Hematopoietic multipotent progenitor cell treated with erythropoietin and hydrocortisone succinate and interleukin-3 and kit ligand, for 15 days (in vitro differentiated cells): ENCODE measurements at regions not wholly inside any gene's neighbourhood (a gene's known extent, or its start where the extent isn't known, plus 50 kb on each side); places are given as distances from the start of the nearest gene placed in this dataset.
A peak's percentile ranks its signal among the peaks of the same experiment; 100 is the strongest.
"Not testable (repeated sequence)": the region's sequence is repeated elsewhere in the genome, so short reads cannot be mapped to it uniquely, and the experiment has no call there.

ENCODE experiments used
- DNase-seq: peaks from one replicate; pipeline ENCODE4 v3.0.0-alpha.2; 2015; ENCODE audit warnings: low spot score

GRCh38 chr2:31736695-31737454, 156.1 kb upstream of the SRD5A2 start:
- DNase-seq = no peak

- DNase-seq = no peak
Observed at GRCh38 chr2:31735716-31736115, 155.0 kb upstream of the SRD5A2 start.

DNA sequence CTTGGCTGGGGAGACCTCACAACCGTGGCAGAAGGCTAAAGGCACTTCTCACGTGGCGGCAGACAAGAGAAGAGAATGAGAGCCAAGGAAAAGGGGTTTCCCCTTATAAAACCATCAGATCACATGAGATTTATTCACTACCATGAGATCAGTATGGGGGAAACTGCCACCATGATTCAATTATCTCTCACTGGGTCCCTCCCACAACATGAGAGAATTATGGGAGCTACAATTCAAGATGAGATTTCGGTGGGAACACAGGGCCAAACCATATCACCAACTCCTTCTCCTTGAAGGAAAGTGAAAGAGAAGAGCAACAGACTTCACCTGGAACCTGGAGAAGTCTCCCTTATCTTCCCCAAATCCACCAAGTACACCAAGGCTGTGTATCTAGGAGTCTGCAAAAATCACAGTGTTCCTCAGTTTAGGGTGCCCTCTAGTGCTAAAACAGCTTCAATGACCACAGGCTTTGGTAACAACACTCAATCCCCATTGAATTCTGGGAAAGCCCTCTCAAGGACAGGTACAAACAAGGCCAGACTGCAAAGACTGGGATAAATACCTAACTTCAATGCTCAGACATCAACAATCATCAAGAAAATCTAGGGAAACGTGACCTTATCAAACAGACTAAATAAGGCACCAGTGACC, 148.8 kb upstream of the SRD5A2 start:
- DNase-seq = no peak

GRCh38 chr2:31729065-31729439, 148.3 kb upstream of the SRD5A2 start:
- DNase-seq = no peak

GRCh38 chr2:31728406-31729064, 147.8 kb upstream of the SRD5A2 start:
- DNase-seq = no peak

GRCh38 chr2:31726457-31726856, 145.7 kb upstream of the SRD5A2 start:
- DNase-seq = no peak

DNA sequence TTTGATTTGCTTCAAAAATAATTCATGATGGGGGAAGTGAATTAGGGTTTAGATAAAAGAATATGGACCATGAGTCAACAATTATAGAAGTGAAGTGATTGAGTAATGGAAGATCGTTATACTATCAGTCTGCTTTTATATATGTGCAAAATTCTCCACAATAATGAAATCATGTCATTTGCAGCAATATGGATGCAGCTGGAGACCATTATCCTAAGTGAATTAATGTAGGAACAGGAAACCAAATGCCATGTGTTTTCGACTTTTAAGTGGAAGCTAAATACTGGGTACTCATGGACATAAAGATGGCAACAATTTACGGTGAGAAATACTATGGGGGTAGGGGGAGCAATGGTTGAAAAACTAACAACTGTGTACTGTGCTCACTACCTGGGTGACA, 144.7 kb upstream of the SRD5A2 start:
- DNase-seq = no peak

- no peak for DNase-seq
Observed at GRCh38 chr2:31711737-31712136, 131.0 kb upstream of the SRD5A2 start.

GRCh38 chr2:31710121-31710520, 129.4 kb upstream of the SRD5A2 start:
- DNase-seq = no peak

DNA sequence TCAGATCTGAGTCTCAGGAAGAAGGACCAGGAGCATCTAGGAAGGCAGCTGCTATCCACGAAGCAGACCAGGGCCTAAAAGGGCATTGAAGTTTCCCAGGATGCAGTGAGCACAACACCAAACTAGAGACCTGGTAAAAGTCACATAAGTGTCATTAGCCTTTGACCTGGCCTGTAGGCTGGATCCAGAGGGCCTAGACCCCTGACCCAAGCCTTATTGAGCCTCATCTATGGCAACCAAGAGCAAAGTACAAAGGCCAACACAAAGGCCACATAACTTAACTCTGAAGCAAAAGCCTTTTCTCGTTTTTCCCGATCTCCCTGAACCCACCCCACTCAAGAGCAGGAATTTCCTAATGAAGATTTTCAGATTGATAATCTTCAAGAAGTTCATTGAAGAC, 127.3 kb upstream of the SRD5A2 start:
- DNase-seq = no peak

DNA sequence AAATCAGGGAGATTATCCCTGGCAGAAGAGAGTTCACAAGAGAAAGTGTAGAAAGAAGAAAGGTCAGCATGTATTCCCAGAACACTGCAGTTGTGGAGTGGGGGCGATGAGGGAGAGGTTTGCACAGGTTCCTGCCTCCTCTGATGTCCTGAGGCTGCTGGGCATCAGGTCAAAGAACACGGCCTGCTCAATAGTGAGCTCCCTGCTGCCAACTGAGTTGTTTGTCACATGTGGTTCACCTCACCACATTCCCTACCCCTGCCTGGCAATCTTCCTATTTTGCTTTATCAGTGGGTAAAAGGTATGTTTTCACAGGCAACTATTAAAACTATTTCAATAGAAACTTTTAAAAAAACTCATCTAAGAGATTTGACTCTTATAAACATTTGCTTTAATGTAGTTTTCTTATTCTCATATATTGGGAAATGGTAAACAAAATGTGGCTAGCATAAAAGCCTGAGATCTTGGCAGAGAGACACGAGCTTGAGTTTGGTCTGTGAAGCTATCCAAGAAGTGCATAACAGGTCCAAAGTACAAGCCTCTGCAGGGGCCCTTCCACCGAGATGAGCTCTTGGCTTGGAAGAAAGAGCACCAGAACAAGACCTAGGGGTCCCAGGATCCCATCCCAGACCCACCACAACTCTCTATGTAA, 123.9 kb upstream of the SRD5A2 start:
- DNase-seq = no peak

GRCh38 chr2:31703253-31703652, 122.5 kb upstream of the SRD5A2 start:
- DNase-seq = no peak

GRCh38 chr2:31698722-31699121, 118.0 kb upstream of the SRD5A2 start:
- peak; percentile 5 for DNase-seq

DNA sequence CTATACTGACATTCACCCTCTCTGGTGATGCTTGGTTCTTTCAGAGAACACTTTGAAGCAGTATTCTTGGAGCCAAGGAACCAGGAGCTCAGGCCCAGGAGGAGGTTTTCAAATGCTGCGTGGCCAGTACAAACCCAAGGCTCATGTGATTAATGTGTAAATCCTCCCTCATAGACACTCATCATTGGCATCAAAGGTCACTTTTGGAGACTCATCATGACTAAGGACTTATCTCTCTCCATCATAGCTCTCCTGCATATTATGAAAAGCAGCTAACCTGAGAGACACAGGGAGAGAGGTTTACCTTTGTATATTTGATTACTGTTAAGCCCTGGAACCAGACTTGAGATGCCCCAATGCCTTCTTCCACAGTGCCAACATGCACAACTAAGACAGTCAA, 115.3 kb upstream of the SRD5A2 start:
- DNase-seq = no peak

- DNase-seq = peak; percentile 34
Observed at GRCh38 chr2:31694444-31694843, 113.7 kb upstream of the SRD5A2 start.

- DNase-seq = no peak
Observed at GRCh38 chr2:31693882-31694281, 113.1 kb upstream of the SRD5A2 start.

DNA sequence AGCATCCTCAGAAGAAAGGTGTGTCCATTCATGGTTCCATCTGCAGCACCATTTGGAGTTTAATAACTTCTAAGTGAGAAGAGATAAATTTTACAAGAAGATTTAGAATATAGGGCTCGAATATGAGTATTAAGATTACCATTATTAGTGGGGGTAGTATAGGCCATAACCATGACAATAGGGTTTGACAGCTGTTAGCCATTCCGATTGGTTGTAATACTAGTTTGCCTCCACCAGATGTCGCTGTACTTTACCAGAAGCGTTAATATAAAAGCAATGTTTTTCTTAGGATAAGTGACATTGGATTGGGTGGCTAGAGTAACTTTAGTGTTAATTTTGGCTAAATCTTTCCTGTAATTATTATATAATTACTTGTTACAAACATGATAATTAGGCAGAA, 107.5 kb upstream of the SRD5A2 start:
- DNase-seq = peak; percentile 39

DNA sequence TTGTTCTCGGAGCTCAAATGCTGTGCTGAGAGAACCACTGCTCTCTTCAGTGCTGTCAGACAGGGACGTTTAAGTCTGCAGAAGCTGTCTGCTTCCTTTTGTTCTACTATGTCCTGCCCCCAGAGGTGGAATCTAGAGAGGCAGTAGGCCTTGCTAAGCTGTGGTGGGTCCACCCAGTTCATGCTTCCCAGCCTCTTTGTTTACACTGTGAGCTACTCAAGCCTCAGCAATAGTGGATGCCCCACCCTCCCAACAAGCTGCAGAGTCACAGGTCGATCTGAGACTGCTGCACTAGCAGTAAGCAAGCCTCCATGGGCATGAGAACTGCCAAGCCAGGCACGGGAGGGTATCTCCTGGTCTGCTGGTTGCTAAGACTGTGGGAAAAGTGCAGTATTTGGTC, 102.8 kb upstream of the SRD5A2 start:
- DNase-seq = not testable (repeated sequence)

GRCh38 chr2:31675485-31675901, 94.8 kb upstream of the SRD5A2 start:
- no peak for DNase-seq

- no peak for DNase-seq
Observed at GRCh38 chr2:31674446-31674845, 93.7 kb upstream of the SRD5A2 start.

- DNase-seq = no peak
Observed at GRCh38 chr2:31666878-31667277, 86.1 kb upstream of the SRD5A2 start.

DNA sequence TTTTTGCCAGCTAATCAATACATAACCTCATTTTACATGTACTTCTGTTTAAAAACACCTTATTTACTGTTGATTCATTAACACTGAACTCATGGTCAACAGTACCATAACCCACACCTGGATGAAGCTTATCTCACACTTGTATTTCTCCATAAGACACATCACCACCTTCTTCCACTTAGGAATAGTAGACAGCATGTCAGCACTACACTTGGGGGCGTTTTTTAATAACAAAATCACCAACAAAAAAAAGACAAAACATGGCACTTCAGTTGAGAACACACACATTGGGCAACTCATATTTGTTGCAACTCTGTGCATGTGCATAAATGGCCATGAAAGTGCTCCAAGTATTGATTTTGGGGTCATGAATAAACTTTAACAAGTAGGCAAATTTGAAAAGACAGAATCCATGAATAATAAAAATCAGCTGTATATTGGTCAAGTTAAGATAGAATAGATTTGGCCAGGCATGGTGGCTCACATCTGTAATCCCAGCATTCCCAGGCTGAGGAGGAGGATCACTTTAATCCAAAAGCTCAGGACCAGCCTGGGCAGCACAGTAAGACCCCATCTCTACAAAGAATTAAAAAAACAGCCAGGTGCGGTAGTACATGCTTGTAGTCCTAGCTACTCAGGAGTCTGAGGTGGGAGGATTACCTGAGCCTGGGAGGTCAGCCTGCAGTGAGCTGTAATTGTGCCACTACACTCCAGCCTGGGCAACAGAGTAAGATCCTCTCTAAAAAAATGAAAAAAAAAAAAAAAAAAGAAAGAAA, 84.4 kb upstream of the SRD5A2 start:
- no peak for DNase-seq
